CD4-positive, alpha-beta T cell treated with Interleukin-4 for 1 hour (primary cell): ENCODE measurements at regions not wholly inside any gene's neighbourhood (a gene's known extent, or its start where the extent isn't known, plus 50 kb on each side); places are given as distances from the start of the nearest gene placed in this dataset.

Experiments used
- DNase-seq, 2 donors: peaks; one replicate each; pipeline ENCODE4 v3.0.0-alpha.2; 2020 to 2022

GRCh38 chr3:44099566-44100297, 142.0 kb upstream of the TOPAZ1 start:
- DNase-seq: no peak

DNA sequence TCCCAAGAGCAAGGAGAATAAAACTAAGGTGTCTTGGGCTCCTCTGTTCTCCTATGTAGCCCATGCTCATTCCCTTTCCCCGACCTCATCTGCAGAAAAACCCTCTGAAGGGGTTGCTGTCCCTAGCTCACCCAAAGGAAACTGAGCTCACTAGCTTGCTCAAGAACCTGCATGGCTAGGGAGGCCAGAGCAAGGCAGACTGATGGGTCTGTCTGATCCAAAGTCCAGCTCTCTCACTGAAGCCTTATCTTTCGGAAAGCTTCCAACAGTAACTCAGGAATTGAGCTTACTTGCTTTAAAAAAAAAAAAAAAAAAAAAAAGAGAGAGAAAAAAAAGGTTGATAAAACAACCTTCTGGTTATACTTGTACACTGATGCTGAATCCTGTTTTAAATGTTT, 141.4 kb upstream of the TOPAZ1 start:
- no peak for DNase-seq

DNA sequence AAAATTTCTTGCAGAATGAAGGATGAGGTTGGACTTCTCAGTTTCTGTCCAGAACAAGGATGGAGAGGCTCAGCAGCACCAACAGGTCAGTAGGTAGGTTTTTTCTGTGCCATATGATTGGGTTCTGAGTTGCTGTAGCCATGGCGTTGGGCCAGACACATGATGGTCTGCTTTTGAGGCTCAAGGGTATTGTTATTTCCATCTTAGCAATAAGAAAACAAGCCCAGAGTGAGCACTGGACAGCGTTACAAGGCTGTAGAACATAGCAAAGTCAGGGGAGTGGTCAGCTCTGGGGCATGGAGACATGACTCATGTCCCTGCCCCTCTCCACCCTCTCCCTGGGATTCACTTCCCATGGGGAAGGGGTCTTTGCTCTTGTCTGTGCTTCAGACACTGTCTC, 137.6 kb upstream of the TOPAZ1 start:
- no peak for DNase-seq

DNA sequence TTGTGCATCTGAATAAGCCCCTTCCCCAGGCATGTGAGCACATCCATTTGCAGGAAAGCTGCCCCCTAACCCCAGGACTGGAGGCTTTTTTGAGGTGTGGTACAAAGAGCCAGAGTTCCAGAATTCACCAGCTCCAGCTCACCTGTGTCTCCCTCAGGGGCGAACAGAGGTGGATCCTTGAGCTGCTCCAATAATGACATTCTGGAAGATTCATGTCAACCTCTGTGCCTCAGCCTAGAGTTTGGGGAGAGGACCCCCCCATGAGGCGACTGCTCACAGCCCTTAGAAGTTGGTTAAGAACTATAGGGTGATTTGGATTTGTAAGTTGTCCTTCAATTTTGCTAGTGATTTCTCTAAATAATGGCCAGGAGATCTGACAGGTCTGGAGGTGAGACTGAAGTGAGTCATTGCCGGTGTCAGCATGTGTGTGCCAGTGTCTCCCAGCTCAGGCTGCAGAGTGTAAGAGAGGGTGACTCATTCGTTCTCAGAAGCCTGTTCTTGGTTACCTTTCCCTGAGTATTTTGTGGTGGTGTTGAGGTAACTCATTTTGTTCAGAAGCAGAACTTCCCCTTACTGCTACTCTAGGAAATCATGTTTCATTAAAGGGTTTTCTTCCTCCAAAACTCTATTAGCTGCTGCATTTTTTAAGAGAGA, 136.9 kb upstream of the TOPAZ1 start:
- no peak for DNase-seq

GRCh38 chr3:44105571-44105970, 136.1 kb upstream of the TOPAZ1 start:
- DNase-seq: no peak

- DNase-seq: no peak
Observed at GRCh38 chr3:44106756-44107155, 134.9 kb upstream of the TOPAZ1 start.

DNA sequence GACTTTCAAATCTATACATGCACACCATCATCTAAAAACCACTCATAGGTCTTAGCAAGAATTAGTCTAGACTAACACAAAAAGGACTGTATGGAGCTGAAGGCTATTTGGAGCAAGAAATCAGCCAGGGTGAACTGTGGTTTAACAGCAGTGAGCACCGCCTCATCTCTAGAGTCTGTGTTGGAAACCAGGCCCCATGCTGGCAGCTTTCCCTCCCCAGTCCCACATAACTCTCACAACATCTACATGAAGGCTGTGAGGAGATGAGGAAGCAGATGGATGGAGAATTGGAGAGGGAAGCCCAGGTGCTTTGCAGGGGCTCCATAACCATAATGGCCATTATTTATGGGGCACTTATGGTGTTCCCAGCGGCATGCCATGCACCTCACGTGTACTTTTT, 133.2 kb upstream of the TOPAZ1 start:
- no peak for DNase-seq

GRCh38 chr3:44109771-44110361, 131.8 kb upstream of the TOPAZ1 start:
- DNase-seq: no peak

DNA sequence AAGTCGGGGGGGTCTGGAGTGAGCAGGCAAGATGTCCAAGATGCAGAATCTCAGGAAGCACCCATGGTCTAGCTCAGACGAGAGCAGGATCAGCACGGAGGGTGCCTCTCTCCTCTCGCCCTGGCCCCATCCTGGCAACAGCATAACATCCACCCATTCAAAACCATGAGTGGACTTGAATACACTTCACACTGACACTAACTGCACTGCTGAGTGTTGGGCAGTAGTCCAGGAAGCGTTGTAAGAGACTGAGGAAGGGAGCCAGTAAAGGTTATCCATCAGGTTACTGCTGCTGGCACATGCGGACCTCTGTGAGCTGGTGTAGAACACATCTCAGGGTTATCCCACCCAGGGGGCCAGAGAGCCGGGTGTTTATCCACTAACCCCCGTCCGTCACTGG, 131.0 kb upstream of the TOPAZ1 start:
- no peak for DNase-seq

GRCh38 chr3:44111482-44111881, 130.2 kb upstream of the TOPAZ1 start:
- DNase-seq: no peak

DNA sequence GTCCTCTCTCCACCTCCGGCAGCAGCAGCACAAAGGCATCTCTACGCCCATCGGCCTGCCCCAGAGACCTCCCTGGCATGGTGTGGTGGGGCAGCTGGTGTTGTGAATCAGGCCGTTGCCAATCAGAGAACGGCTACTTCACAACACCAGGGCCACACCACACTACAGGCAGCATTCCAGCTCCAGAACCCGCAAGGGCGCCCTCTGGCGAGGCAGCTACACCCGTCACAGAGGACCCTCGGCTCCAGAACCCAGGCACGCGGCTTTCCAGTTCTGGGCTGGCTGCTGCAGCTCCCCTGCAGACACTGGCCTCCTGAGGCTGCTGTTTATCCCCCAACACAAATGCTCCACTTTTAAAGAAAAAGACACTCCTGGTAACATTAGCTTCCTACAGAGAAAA, 127.5 kb upstream of the TOPAZ1 start:
- no peak for DNase-seq

- no peak for DNase-seq
Observed at GRCh38 chr3:44117239-44117638, 124.4 kb upstream of the TOPAZ1 start.

GRCh38 chr3:44117736-44118135, 124.0 kb upstream of the TOPAZ1 start:
- DNase-seq: no peak

DNA sequence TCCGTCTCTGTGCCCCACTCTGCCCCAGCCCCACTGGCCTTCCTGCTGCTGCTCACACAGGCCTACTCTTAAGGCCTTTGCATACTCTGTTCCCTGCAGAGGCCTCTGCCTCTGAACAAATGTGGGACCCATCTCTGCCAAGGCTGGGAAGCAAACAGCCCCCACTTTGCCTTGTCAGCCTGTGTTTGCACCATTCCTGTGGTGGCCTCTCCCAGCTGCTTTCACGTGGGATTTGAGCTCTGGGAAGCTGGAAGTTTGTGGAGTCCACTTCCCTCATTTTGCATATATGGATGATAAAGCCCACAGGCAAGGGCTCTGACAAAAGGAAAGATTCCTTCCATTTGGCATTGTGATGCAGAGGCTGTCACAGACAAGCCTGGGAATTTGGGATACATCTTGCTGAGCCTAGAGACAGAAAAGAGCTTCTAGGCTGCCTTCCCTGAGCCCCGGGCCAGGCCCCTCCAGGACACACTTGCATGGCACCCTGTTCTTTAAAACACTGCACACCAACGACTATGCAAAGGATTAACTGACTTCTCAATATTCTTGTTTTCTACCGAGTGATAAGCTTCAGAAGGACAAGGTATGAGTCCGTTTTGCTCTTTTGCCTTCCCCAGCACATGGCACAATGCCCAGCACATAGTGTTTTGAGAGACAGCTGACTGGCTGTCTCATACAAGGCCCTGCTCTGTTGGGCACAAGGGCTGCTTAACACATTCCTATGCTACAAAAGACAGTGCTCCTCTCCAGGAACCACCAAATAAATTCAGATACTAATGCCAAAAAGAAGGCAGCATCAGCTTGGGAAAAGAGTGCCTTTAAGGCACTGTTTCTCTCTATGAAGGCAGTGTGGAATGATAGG, 120.7 kb upstream of the TOPAZ1 start:
- DNase-seq: no peak

- DNase-seq: no peak
Observed at GRCh38 chr3:44125246-44125645, 116.4 kb upstream of the TOPAZ1 start.

GRCh38 chr3:44125882-44126281, 115.8 kb upstream of the TOPAZ1 start:
- no peak for DNase-seq

DNA sequence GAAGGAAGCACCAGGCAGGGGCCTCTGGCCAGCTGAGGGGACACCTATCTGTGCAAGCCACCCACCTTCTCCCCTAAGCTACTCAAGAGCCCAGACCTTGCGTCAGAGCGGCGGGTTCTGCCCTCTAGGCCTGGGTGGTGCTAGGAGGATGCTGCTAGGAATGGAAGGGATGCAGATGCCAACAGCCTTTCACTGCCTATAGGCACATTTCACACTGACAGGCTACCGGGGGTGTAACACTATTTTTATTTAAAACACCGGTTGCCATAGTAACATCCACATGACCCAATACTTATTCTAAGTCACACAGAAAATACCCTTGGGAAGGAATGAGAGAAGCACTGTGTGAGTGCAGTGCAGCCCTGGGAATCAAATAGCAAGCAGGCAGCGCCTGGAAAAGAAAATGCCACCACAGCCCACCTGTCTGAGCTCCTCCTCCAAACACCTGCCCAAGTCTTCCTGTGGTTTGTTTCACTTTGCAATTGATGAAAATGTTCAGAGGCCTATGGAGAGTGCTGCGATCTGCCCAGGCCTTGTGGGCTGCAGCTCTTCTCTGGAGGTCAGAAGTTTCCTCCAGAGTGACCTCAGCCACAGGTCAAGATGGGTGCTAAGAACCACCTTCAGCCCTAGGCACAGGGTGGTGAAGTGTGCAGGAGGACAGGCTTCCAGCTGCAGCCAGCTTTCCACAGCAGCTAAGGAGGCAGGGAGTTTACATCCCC, 113.5 kb upstream of the TOPAZ1 start:
- no peak for DNase-seq

GRCh38 chr3:44130249-44130648, 111.4 kb upstream of the TOPAZ1 start:
- DNase-seq: no peak

- no peak for DNase-seq
Observed at GRCh38 chr3:44132061-44132460, 109.6 kb upstream of the TOPAZ1 start.

- DNase-seq: no peak
Observed at GRCh38 chr3:44132593-44132992, 109.1 kb upstream of the TOPAZ1 start.

GRCh38 chr3:44136421-44136820, 105.3 kb upstream of the TOPAZ1 start:
- no peak for DNase-seq

- DNase-seq: no peak
Observed at GRCh38 chr3:44146073-44146472, 95.6 kb upstream of the TOPAZ1 start.
